Hematopoietic multipotent progenitor cell treated with erythropoietin and hydrocortisone succinate and interleukin-3 and kit ligand, for 15 days (in vitro differentiated cells): ENCODE measurements at regions not wholly inside any gene's neighbourhood (a gene's known extent, or its start where the extent isn't known, plus 50 kb on each side); places are given as distances from the start of the nearest gene placed in this dataset.
"Not testable (repeated sequence)": the region's sequence is repeated elsewhere in the genome, so short reads cannot be mapped to it uniquely, and the experiment has no call there.

Source experiments
- DNase-seq: peaks from one replicate; pipeline ENCODE4 v3.0.0-alpha.2; 2015; ENCODE audit warnings: low spot score

- not testable (repeated sequence) for DNase-seq
These were observed 1474.5 kb upstream of the TPTE start for GRCh38 chr21:9046870-9047269.

- DNase-seq: not testable (repeated sequence)
These were observed 1453.9 kb upstream of the TPTE start for GRCh38 chr21:9067515-9067914.

- DNase-seq: not testable (repeated sequence)
These were observed 1452.8 kb upstream of the TPTE start for GRCh38 chr21:9068622-9069021.

- not testable (repeated sequence) for DNase-seq
These were observed 1450.7 kb upstream of the TPTE start for GRCh38 chr21:9070703-9071102.

GRCh38 chr21:9073010-9073409 is 1448.4 kb upstream of the TPTE start:
- not testable (repeated sequence) for DNase-seq

GRCh38 chr21:9074772-9075171 is 1446.6 kb upstream of the TPTE start:
- not testable (repeated sequence) for DNase-seq

GRCh38 chr21:9083091-9083826 is 1438.1 kb upstream of the TPTE start:
- not testable (repeated sequence) for DNase-seq

GRCh38 chr21:9086299-9086698 is 1435.1 kb upstream of the TPTE start:
- DNase-seq: not testable (repeated sequence)

GRCh38 chr21:9087816-9088215 is 1433.6 kb upstream of the TPTE start:
- not testable (repeated sequence) for DNase-seq

- not testable (repeated sequence) for DNase-seq
These were observed 1391.6 kb upstream of the TPTE start for GRCh38 chr21:9129741-9130140.

- not testable (repeated sequence) for DNase-seq
These were observed 1390.6 kb upstream of the TPTE start for GRCh38 chr21:9130817-9131216.
